ENCODE measurements at regions not wholly inside any gene's neighbourhood (a gene's known extent, or its start where the extent isn't known, plus 50 kb on each side); places are given as distances from the start of the nearest gene placed in this dataset.
"Not testable (repeated sequence)": the region's sequence is repeated elsewhere in the genome, so short reads cannot be mapped to it uniquely, and the experiment has no call there.

- DNase-seq (ENCODE audit: low spot score in 2 of 2); H3K27me3 ChIP-seq (ENCODE audit: low read depth); in situ Hi-C loops (cut with MboI; ENCODE audit: low sequenced_read_pairs); H3K36me3 ChIP-seq (replicated peaks); H3K9me3 ChIP-seq; H3K4me3 ChIP-seq; H3K4me1 ChIP-seq: not testable (repeated sequence)
Observed at GRCh38 chr17:20698463-20699206, 119.1 kb downstream of the CDRT15L2 start.

GRCh38 chr17:20700528-20700927 lies 121.0 kb downstream of the CDRT15L2 start:
- H3K27me3 ChIP-seq (ENCODE audit: low read depth); DNase-seq (ENCODE audit: low spot score in 2 of 2); in situ Hi-C loops (cut with MboI; ENCODE audit: low sequenced_read_pairs); H3K4me3 ChIP-seq; H3K36me3 ChIP-seq (replicated peaks); H3K9me3 ChIP-seq; H3K4me1 ChIP-seq: not testable (repeated sequence)

- DNase-seq (ENCODE audit: low spot score in 2 of 2); H3K9me3 ChIP-seq; H3K4me1 ChIP-seq; in situ Hi-C loops (cut with MboI; ENCODE audit: low sequenced_read_pairs); H3K4me3 ChIP-seq; H3K27me3 ChIP-seq (ENCODE audit: low read depth); H3K36me3 ChIP-seq (replicated peaks): not testable (repeated sequence)
Observed at GRCh38 chr17:20701366-20701765, 121.8 kb downstream of the CDRT15L2 start.

GRCh38 chr17:20702692-20703091 lies 123.2 kb downstream of the CDRT15L2 start:
- DNase-seq (ENCODE audit: low spot score in 2 of 2) = no peak
- in situ Hi-C loops (cut with MboI; ENCODE audit: low sequenced_read_pairs) = no loop called here
- H3K4me1 ChIP-seq = no peaks in the 10 kb centered on the region
- H3K4me3 ChIP-seq = no peak overlapping the region
- H3K9me3 ChIP-seq = no peaks in the 10 kb centered on the region
- no peaks in the 10 kb centered on the region for H3K27me3 ChIP-seq (ENCODE audit: low read depth)
- no peaks in the 10 kb centered on the region for H3K36me3 ChIP-seq (replicated peaks)

- no peaks in the 10 kb centered on the region for H3K4me1 ChIP-seq
- no peaks in the 10 kb centered on the region for H3K36me3 ChIP-seq (replicated peaks)
- DNase-seq (ENCODE audit: low spot score in 2 of 2) = no peak
- in situ Hi-C loops (cut with MboI; ENCODE audit: low sequenced_read_pairs) = no loop called here
- H3K27me3 ChIP-seq (ENCODE audit: low read depth) = no peaks in the 10 kb centered on the region
- H3K4me3 ChIP-seq = no peak overlapping the region
- no peaks in the 10 kb centered on the region for H3K9me3 ChIP-seq
Observed at GRCh38 chr17:20703781-20704180, 124.3 kb downstream of the CDRT15L2 start.

- H3K4me1 ChIP-seq; H3K4me3 ChIP-seq; H3K36me3 ChIP-seq (replicated peaks); in situ Hi-C loops (cut with MboI; ENCODE audit: low sequenced_read_pairs); H3K27me3 ChIP-seq (ENCODE audit: low read depth); DNase-seq (ENCODE audit: low spot score in 2 of 2); H3K9me3 ChIP-seq: not testable (repeated sequence)
Observed at GRCh38 chr17:20705186-20705585, 125.7 kb downstream of the CDRT15L2 start.

- Histone ChIP-seq H3K36me3 (replicated peaks) (no peaks in the 10 kb centered on the region), H3K4me1 (no peaks in the 10 kb centered on the region), H3K4me3 (no peak overlapping the region), H3K9me3 (no peaks in the 10 kb centered on the region), H3K27me3 (ENCODE audit: low read depth) (no peaks in the 10 kb centered on the region)
- in situ Hi-C loops (cut with MboI; ENCODE audit: low sequenced_read_pairs) = no loop called here
- DNase-seq (ENCODE audit: low spot score in 2 of 2) = no peak
Observed at GRCh38 chr17:20706751-20707373, 127.3 kb downstream of the CDRT15L2 start.

- H3K27me3 ChIP-seq (ENCODE audit: low read depth); in situ Hi-C loops (cut with MboI; ENCODE audit: low sequenced_read_pairs); H3K4me1 ChIP-seq; DNase-seq (ENCODE audit: low spot score in 2 of 2); H3K36me3 ChIP-seq (replicated peaks); H3K4me3 ChIP-seq; H3K9me3 ChIP-seq: not testable (repeated sequence)
Observed at GRCh38 chr17:20708821-20709220, 129.3 kb downstream of the CDRT15L2 start.

- H3K4me1 ChIP-seq; H3K4me3 ChIP-seq; H3K27me3 ChIP-seq (ENCODE audit: low read depth); H3K9me3 ChIP-seq; DNase-seq (ENCODE audit: low spot score in 2 of 2); in situ Hi-C loops (cut with MboI; ENCODE audit: low sequenced_read_pairs); H3K36me3 ChIP-seq (replicated peaks): not testable (repeated sequence)
Observed at GRCh38 chr17:20716481-20716880, 137.0 kb downstream of the CDRT15L2 start.

- H3K9me3 ChIP-seq = no peaks in the 10 kb centered on the region
- H3K4me3 ChIP-seq = no peak overlapping the region
- in situ Hi-C loops (cut with MboI; ENCODE audit: low sequenced_read_pairs) = no loop called here
- DNase-seq (ENCODE audit: low spot score in 2 of 2) = no peak
- no peaks in the 10 kb centered on the region for H3K4me1 ChIP-seq
- no peaks in the 10 kb centered on the region for H3K36me3 ChIP-seq (replicated peaks)
- H3K27me3 ChIP-seq (ENCODE audit: low read depth) = no peaks in the 10 kb centered on the region
Observed at GRCh38 chr17:20721171-20721570, 141.6 kb downstream of the CDRT15L2 start.

GRCh38 chr17:20724391-20724790 lies 144.9 kb downstream of the CDRT15L2 start:
- DNase-seq (ENCODE audit: low spot score in 2 of 2); H3K4me1 ChIP-seq; H3K4me3 ChIP-seq; in situ Hi-C loops (cut with MboI; ENCODE audit: low sequenced_read_pairs); H3K27me3 ChIP-seq (ENCODE audit: low read depth); H3K36me3 ChIP-seq (replicated peaks); H3K9me3 ChIP-seq: not testable (repeated sequence)

GRCh38 chr17:20727201-20727600 lies 147.7 kb downstream of the CDRT15L2 start:
- in situ Hi-C loops (cut with MboI; ENCODE audit: low sequenced_read_pairs) = not testable (repeated sequence)

GRCh38 chr17:20728181-20728580 lies 148.7 kb downstream of the CDRT15L2 start:
- no peaks in the 10 kb centered on the region for H3K36me3 ChIP-seq (replicated peaks)
- in situ Hi-C loops (cut with MboI; ENCODE audit: low sequenced_read_pairs) = no loop called here
- no peaks in the 10 kb centered on the region for H3K9me3 ChIP-seq
- no peaks in the 10 kb centered on the region for H3K4me1 ChIP-seq
- no peak for DNase-seq (ENCODE audit: low spot score in 2 of 2)
- H3K4me3 ChIP-seq = no peak overlapping the region
- H3K27me3 ChIP-seq (ENCODE audit: low read depth) = peaks cover 8% of the 10 kb centered on the region

More at GRCh38 chr17:20727201-20727600, 147.7 kb downstream of the CDRT15L2 start:
- DNase-seq (ENCODE audit: low spot score in 2 of 2); H3K27me3 ChIP-seq (ENCODE audit: low read depth); H3K9me3 ChIP-seq; H3K4me1 ChIP-seq; H3K36me3 ChIP-seq (replicated peaks); H3K4me3 ChIP-seq: not testable (repeated sequence)

- H3K4me3 ChIP-seq; H3K4me1 ChIP-seq; H3K36me3 ChIP-seq (replicated peaks); in situ Hi-C loops (cut with MboI; ENCODE audit: low sequenced_read_pairs); H3K9me3 ChIP-seq; H3K27me3 ChIP-seq (ENCODE audit: low read depth); DNase-seq (ENCODE audit: low spot score in 2 of 2): not testable (repeated sequence)
Observed at GRCh38 chr17:20731131-20731530, 151.6 kb downstream of the CDRT15L2 start.

Measured in HAP-1 (cell line).